ENCODE measurements at regions not wholly inside any gene's neighbourhood (a gene's known extent, or its start where the extent isn't known, plus 50 kb on each side); places are given as distances from the start of the nearest gene placed in this dataset.
"Not testable (repeated sequence)": the region's sequence is repeated elsewhere in the genome, so short reads cannot be mapped to it uniquely, and the experiment has no call there.

DNA sequence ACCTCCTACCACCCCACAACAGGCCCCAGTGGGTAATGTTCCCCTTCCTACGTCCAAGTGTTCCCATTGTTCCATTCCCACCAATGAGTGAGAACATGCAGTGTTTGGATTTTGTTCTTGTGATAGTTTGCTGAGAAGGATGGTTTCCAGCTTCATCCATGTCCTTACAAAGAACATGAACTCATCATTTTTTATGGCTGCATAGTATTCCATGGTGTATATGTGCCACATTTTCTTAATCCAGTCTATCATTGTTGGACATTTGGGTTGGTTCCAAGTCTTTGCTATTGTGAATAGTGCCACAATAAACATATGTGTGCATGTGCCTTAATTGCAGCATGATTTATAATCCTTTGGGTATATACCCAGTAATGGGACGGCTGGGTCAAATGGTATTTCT, 81.6 kb downstream of the P2RY10 start:
- DNase-seq (ENCODE audit: low spot score), result not testable (repeated sequence)

DNA sequence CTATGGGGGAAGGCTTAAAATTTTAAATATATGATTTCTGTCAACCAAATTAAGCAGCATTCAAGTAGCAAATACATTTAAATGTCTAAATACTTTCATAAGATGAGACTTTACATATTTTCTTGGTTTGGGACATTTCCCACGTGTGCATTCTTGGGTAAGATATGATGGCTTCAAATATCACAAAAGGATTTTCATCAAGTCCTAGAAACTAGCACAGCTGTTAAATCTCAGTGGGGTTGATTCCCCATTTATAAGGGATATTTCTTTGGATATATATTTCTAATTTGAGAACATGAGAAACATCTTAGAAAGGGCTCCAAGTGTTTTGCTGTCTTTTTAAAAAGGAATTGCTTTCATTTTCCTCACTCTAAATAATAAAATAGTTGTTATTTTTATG, 90.2 kb downstream of the P2RY10 start:
- no peak for DNase-seq (ENCODE audit: low spot score)

DNA sequence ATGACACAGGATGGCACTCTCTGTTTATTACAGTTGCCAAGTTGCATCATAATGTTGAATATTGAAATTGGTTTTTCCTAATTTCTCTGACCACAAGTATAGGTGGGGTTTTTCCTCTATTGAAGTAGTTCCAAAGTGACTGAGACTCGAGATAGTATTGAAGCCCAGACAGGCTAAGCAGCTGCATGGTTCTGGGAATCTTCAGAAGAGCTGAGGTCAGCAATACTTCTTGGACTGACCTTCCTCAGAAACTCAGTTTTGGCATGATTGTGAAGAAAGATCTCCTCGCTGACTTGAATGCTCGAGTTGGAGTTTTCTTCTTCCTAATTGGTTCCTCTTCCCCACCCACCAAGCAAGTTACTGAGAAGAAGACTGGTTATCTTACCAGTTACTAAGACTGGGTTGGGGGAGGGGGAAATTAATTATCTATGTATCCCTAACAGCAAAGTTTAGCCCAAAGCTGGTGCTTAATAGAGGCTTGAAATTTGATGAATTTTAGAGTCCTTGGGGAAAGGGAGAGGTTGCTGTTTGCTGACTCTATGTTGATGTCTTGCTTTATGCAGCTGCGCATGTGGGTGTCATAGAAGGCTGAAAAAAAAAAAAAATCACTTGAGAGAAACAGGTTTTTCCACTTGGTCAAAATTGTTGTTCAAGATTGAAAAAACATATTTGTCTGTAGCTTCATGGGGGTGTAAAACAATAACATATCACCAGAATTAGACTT, 91.1 kb downstream of the P2RY10 start:
- DNase-seq (ENCODE audit: low spot score), result no peak

DNA sequence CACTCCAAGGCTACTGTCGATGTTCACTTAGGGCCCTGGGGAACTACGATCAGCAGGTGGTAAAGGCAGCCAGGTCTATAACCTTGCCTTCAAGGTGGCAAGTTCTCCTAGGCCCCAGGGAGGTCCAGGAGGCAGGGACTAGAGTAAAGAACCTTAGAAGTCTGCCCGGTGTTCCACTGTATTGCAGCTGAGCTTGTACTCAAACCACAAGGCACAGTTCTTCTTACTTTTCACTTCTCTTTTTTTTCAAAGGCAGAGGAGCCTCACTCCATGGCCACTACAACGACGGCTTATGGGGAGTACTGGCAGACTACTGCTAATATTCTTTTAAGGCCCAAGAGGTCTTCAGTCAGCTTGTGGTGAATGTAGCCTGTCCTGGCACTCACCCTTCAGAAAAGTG, 78.8 kb upstream of the GPR174 start:
- DNase-seq (ENCODE audit: low spot score), result no peak

DNA sequence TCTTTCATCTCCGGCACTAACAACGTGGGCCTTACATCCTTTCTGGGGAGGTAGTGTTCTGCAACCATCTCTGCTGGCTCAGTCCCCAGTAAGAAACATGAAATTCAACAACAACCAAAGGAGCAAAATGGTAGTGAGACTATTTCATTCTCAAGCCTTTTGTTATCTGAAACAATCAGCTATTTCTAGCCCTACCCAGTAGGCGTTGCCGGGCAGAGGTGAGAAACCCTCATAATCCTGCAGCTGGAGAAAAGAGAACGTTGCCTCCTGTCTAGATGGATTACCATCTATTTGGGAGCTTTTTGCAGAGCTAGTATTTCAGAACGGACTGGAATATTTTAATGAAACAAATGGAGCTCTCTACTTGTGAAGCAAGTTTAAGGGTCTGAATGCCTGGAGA, 66.4 kb upstream of the GPR174 start:
- no peak for DNase-seq (ENCODE audit: low spot score)

DNA sequence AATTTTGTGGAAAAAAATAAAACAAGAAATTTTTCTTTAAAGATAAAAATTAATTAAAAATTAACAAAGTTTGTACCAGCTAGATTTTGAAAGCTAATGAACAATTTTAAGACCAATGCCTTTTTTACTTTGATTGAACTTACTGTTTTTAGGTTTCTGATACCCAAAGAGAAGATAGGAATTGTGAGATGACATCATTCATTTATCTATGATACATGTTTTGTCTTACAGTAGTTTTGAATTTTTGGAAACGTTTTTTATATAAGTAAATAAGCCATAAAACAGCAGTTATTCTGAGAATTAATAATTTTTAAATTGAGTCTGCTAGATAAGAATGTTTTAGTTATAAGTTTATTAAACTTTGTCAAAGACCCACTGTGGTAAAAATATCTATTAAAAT, 65.0 kb upstream of the GPR174 start:
- DNase-seq (ENCODE audit: low spot score), result no peak

DNA sequence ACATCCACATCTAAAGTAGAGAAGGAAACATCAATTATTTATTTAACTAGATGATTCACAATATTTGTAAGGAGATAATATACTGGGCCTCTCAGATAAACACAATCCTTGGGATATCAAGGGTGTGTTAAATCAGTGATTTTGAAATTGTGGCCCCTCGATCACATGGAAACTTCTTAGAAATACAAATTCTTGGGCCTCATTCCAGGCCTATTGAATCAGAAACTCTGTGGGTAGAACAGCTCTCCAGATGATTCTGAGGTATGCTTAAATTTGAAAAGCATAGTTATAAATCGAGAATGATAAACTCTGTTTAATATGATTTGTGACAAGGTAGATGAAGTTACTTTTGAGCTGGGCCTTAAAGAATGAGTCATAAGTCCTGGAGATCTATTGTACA, 64.3 kb upstream of the GPR174 start:
- DNase-seq (ENCODE audit: low spot score), result no peak

DNA sequence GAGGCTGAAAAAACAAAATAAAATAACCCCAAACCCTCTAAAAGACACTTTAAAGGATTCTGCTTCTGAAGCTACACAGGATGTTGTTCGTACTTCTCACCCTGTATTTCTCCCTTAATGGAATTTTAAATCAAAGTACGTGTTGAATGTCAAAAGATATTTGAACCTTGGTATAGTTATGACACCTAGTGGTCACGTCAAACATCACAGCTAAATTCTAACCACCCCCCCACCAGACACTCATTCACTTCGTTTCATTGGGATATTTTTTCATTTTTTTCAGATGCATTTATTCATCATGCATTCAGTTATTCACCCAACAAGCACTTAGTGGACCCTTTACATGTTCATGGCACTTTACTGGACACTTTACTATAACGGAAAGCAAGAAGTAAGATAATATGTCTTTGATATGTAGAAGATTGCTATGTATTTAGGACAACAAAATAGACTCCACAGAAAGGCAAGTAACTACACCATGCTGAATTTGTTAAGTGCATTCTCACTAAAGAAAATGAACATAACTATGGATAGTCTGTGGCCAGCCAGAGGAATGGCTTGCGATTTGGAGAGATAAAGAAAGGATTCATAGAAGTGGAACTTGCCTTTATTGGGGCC, 62.5 kb upstream of the GPR174 start:
- peak; percentile 11 for DNase-seq (ENCODE audit: low spot score)

DNA sequence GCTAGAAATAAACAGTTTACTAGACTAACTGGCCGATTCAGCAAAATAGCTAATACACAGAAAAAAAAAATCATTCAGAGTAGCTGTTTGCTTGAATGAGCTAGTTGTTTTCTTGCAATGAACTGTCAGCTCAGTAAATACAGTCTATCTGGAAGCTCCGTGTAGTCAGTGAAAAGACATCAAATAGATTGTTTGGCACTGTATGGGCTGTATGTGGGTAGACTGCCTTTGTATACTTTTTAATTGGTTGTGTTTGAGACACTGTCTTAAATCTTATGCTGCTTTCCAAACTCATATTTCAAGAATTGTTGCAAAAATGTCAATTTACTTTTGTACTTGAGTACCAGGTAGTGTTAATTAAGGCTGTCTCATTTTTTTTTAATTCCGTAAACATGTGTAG, 61.6 kb upstream of the GPR174 start:
- no peak for DNase-seq (ENCODE audit: low spot score)

DNA sequence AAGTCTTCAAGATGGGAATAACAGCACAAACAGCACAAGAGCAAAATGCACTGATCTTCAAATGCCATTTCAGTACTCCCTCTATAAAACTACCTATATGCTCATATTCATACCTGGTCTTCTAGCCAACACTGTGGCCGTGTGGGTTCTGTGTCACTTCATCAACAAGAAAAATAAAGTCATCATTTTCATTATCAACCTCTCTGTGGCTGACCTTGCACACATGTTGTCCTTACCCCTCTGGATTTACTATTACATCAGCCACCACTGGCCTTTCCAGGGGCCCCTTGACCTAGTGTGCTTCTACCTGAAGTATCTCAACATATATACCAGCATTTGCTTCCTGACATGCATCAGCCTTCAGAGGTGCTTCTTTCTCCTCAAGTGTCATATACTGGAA, 59.6 kb upstream of the GPR174 start:
- DNase-seq (ENCODE audit: low spot score), result no peak

DNA sequence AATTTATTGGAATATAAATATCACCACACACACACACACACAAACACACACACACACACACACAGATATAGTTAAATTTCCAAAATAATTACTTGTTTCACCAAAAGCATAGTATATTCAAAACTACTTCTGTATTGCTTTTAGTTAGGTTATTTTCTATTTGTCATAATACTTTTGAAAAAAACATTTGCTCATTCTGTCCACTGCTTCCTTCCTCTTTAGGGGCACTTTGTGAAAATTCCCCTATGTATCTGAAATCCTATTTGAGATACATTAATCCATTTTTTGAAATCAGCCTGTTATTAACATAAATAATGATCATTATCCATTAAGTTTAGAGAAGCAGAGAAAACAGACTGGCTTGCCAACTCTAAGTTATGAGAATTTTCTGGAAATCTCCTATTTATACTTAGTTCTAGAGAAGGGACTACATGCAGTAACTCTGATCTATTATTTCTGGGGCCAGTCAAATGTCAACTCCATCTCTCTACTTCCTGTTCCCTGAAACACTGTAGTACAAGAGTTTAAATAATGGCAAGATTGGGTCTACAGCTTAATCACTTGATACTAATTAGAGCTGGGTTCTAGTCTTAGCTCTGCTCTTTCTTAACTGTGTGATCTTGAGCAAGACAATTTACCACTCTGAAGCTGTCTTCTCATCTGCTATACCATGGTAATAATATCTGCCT, 54.4 kb upstream of the GPR174 start:
- no peak for DNase-seq (ENCODE audit: low spot score)

DNA sequence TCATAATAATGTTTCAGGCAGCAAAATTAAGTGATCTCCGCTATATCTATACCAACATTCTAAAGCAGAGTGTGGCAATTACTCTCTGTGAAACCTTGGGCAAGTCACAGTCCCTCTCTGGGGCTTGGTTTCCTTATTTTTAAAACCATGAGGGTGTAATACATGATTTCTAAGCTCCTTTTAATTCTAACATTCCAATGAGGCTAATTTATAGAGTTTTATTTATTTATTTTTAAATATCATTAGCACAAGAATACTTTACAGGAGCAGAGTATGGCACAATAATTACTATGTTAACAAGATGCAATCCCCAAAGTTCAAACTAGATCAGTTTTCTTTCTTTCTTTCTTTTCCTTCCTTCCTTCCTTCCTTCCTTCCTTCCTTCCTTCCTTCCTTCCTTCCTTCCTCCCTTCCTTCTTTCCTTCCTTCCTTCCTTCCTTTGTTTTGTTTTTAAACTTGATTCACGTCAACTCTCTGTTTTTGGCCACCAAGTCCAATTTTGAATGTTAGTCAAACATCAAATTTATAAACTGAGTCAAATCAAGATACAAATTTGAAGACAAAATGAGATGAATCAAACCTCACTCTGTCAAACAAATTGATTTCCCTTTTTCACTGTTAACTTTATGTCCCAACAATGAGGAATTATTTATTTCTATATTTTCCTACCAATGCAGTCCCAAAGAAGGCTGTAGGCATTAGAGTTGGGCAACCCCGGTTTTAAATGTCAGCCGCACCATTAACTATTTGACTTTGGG, 50.2 kb upstream of the GPR174 start:
- DNase-seq (ENCODE audit: low spot score), result no peak

Data from cerebellar cortex (tissue), 1 donor.